Right renal pelvis (tissue), 4 donors: ENCODE measurements at regions not wholly inside any gene's neighbourhood (a gene's known extent, or its start where the extent isn't known, plus 50 kb on each side); places are given as distances from the start of the nearest gene placed in this dataset.
"Not testable (repeated sequence)": the region's sequence is repeated elsewhere in the genome, so short reads cannot be mapped to it uniquely, and the experiment has no call there.

ENCODE experiments used
- DNase-seq, 4 donors: peaks; one replicate each; pipeline ENCODE4 v3.0.0-alpha.2; 2013; ENCODE audit warnings: low read depth in 4 of 4, low spot score in 3 of 4, missing footprints in 1 of 4

DNA sequence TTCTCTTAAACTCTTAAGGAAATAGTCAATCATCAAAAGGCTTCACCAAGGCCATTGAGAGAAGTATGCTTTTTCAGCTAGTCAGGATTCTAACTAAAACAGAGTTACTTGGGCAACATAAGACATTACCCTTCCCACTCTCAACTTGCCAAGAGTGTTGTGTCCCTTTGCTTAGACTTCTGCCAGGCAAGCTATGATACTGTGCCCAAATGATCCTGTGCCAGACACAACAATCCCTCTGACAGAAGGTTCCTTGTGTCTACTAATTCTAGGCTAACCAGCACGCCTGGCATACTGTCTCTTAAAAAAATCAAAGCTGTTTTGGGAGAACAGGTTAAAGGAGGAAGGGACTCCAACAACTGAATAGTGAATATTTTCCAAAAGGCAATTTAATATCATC is 750.6 kb downstream of the CDY1 start:
- not testable (repeated sequence) for DNase-seq

DNA sequence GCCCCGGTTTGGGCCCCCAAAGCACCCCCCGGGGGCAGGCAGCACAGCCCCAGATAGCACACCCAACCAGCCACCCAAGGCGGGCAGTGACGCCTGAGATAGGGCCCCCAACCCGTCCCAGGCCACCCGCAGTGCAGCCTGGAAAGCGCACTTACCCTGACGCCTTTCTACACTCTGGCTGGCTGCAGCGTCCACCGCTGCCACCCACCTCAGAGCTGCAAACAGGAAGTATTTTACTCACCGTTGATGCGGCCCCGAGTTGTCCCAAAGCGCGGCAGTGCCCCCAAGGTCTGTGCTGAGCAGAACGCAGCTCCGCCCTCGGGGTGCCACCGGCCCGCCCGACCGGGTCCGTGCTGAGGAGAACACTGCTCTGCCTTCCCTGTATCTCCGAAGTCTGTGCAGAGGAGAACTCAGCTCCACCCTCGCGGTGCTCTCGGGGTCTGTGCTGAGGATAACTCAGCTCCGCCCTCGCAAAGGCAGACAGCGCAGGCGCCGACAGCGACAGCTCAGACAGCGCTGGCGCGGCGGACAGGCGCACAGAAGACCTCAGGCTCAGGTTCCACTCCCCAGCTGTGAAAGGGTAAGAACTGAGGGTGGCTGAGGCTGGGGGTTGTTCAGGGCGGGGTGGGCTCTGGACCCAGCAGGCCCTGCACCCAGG is 786.9 kb downstream of the CDY1 start:
- no peak for DNase-seq

DNA sequence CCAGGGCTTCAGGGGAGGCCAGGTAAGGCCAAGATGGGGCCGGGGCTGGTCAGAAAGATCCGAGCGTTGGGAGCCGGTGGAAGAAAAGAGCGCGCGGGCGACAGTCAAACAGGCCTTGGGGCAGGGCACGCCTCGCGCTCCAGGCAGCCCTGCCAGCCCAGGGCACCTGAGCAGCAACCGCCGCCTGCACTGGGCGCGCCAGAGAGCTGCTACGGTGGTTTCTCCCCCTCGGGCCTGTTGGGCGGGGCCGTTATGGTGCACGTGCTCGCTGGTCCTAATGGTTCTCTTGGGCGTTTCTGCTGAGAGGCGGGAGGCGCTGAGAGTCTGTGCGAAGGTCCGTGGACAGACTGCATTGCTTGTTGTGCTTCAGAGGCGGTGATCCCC is 787.4 kb downstream of the CDY1 start:
- DNase-seq, result no peak
